DMS53 treated with DMSO at 0.1 percent for 48 hours (cell line): ENCODE measurements at regions not wholly inside any gene's neighbourhood (a gene's known extent, or its start where the extent isn't known, plus 50 kb on each side); places are given as distances from the start of the nearest gene placed in this dataset.
"Not testable (repeated sequence)": the region's sequence is repeated elsewhere in the genome, so short reads cannot be mapped to it uniquely, and the experiment has no call there.

Experiments
- DNase-seq: peaks from one replicate; lab custom pipeline; 2025; ENCODE audit not compliant: unreplicated experiment; lab: John Stamatoyannopoulos, UW

GRCh38 chr2:176566496-176566895 is 297.3 kb downstream of the MTX2 start:
- DNase-seq = no peak

- no peak for DNase-seq
These were observed 297.7 kb downstream of the MTX2 start for GRCh38 chr2:176566961-176567360.

- no peak for DNase-seq
These were observed 298.1 kb downstream of the MTX2 start for GRCh38 chr2:176567361-176567760.

GRCh38 chr2:176569574-176569973 is 300.3 kb downstream of the MTX2 start:
- DNase-seq = no peak

GRCh38 chr2:176573612-176574483 is 304.6 kb downstream of the MTX2 start:
- DNase-seq = no peak

- no peak for DNase-seq
These were observed 305.4 kb downstream of the MTX2 start for GRCh38 chr2:176574484-176575236.

GRCh38 chr2:176575237-176575744 is 306.0 kb downstream of the MTX2 start:
- DNase-seq = peak; percentile 13

- DNase-seq = no peak
These were observed 307.8 kb downstream of the MTX2 start for GRCh38 chr2:176577054-176577453.

GRCh38 chr2:176578292-176578691 is 309.1 kb downstream of the MTX2 start:
- DNase-seq = not testable (repeated sequence)

- DNase-seq = no peak
These were observed 310.4 kb downstream of the MTX2 start for GRCh38 chr2:176579608-176580007.

- no peak for DNase-seq
These were observed 312.4 kb downstream of the MTX2 start for GRCh38 chr2:176581557-176582165.

GRCh38 chr2:176582176-176582575 is 312.9 kb downstream of the MTX2 start:
- no peak for DNase-seq

GRCh38 chr2:176582990-176583481 is 313.8 kb downstream of the MTX2 start:
- peak; percentile 82 for DNase-seq

GRCh38 chr2:176583607-176584006 is 314.4 kb downstream of the MTX2 start:
- DNase-seq = no peak

GRCh38 chr2:176584333-176584732 is 315.1 kb downstream of the MTX2 start:
- DNase-seq = peak; percentile 38

GRCh38 chr2:176585291-176585690 is 316.0 kb downstream of the MTX2 start:
- DNase-seq = no peak

GRCh38 chr2:176585791-176586190 is 316.5 kb downstream of the MTX2 start:
- no peak for DNase-seq

GRCh38 chr2:176589287-176589686 is 320.0 kb downstream of the MTX2 start:
- no peak for DNase-seq

- DNase-seq = no peak
These were observed 320.7 kb downstream of the MTX2 start for GRCh38 chr2:176589825-176590440.

GRCh38 chr2:176592216-176592615 is 323.0 kb downstream of the MTX2 start:
- no peak for DNase-seq

GRCh38 chr2:176595986-176596385 is 326.7 kb downstream of the MTX2 start:
- no peak for DNase-seq
